CD4-positive, alpha-beta T cell (primary cell): ENCODE measurements at regions not wholly inside any gene's neighbourhood (a gene's known extent, or its start where the extent isn't known, plus 50 kb on each side); places are given as distances from the start of the nearest gene placed in this dataset.

Experiments used
- ATAC-seq: fragments of 200-7000 bp; cut with Tn5 transposase; one replicate; pipeline ENCODE4 v1.10.0; 2022; ENCODE audit warnings: mild to moderate bottlenecking; ENCODE audit not compliant: poor library complexity
- CTCF ChIA-PET: fragments of 350-600 bp; sonication (Branson Sonifier 250); formaldehyde crosslinking; loops from one replicate; lab custom pipeline; 2021; ENCODE audit warnings: antibody characterized with exemption, inconsistent platforms; lab: Charles Lee
- POLR2A ChIA-PET: fragments of 350-600 bp; sonication (Branson Sonifier 250); formaldehyde crosslinking; loops from one replicate; lab custom pipeline; 2021; ENCODE audit warnings: antibody characterized with exemption, inconsistent platforms; lab: Charles Lee
- DNase-seq, 14 experiments: peaks; one replicate each; pipeline ENCODE4 v3.0.0-alpha.2; 2013 to 2020; ENCODE audit warnings: mixed read lengths in 2 of 14
- H3K27ac ChIP-seq, 2 donors: one replicate each; pipeline versions ENCODE4 v1.5.1 to v1.7.0; 2013; ENCODE audit warnings: low read length in 2 of 2, low read depth in 1 of 2, mild to moderate bottlenecking in 1 of 2
- H3K27me3 ChIP-seq, 2 experiments: 1 replicate in 1 of 2; 2 replicates in 1 of 2; pipeline versions ENCODE4 v1.6.1 to v1.7.0; 2013; ENCODE audit warnings: low read length in 2 of 2, control low read depth in 1 of 2, mild to moderate bottlenecking in 1 of 2, moderate library complexity in 1 of 2; ENCODE audit not compliant: insufficient read depth in 2 of 2, control insufficient read depth in 1 of 2
- H3K36me3 ChIP-seq: one replicate; pipeline ENCODE4 v1.6.1; 2013; ENCODE audit warnings: low read length, control low read depth; ENCODE audit not compliant: insufficient read depth
- H3K4me1 ChIP-seq: one replicate; pipeline ENCODE4 v1.6.1; 2013; ENCODE audit warnings: low read length, control low read depth; ENCODE audit not compliant: insufficient read depth
- H3K4me3 ChIP-seq: one replicate; pipeline ENCODE4 v1.5.1; 2013; ENCODE audit warnings: mild to moderate bottlenecking, low read length, moderate library complexity
- H3K9me3 ChIP-seq, 2 experiments: 1 replicate in 1 of 2; 2 replicates in 1 of 2; pipeline versions ENCODE4 v1.6.1 to v1.7.0; 2013; ENCODE audit warnings: low read length in 2 of 2, mild to moderate bottlenecking in 2 of 2, control low read depth in 1 of 2, moderate library complexity in 1 of 2; ENCODE audit not compliant: control insufficient read depth in 1 of 2, insufficient read depth in 1 of 2
- H3K27ac Mint-ChIP-seq: one replicate; pipeline ENCODE4 v1.8.0; 2020; ENCODE audit warnings: mixed read lengths
- H3K27me3 Mint-ChIP-seq: one replicate; pipeline ENCODE4 v1.8.0; 2021; ENCODE audit warnings: mixed read lengths
- H3K36me3 Mint-ChIP-seq: one replicate; pipeline ENCODE4 v1.8.0; 2021; ENCODE audit warnings: low read depth, mixed read lengths
- H3K4me1 Mint-ChIP-seq: one replicate; pipeline ENCODE4 v1.8.0; 2021; ENCODE audit warnings: low read depth, mixed read lengths
- H3K4me3 Mint-ChIP-seq: one replicate; pipeline ENCODE4 v1.8.0; 2020; ENCODE audit warnings: mild to moderate bottlenecking, mixed read lengths
- H3K9me3 Mint-ChIP-seq: one replicate; pipeline ENCODE4 v1.8.0; 2020; ENCODE audit warnings: mixed read lengths
- CTCF ChIP-seq: fragments of 200-600 bp; IDR thresholded peaks from one replicate; pipeline ENCODE4 v1.8.0; 2022; ENCODE audit warnings: antibody characterized with exemption, mild to moderate bottlenecking
- intact Hi-C, 2 experiments: fragments of 100-400 bp; cut with DNase I in 1 of 2; cut with micrococcal nuclease in 1 of 2; formaldehyde crosslinking; loops; one replicate each; pipeline versions ENCODE4 v1.15.1 to v1.9.0; 2023 to 2025; cut with DNase I, micrococcal nuclease

GRCh38 chr9:102206432-102206831, 468.0 kb upstream of the GRIN3A start:
- H3K4me1 ChIP-seq: no peaks in the 10 kb centered on the region
- DNase-seq (no peak), ATAC-seq (no peak)
- no peak for TF ChIP-seq CTCF
- no peak overlapping the region for H3K27ac ChIP-seq
- no peaks in the 10 kb centered on the region for H3K4me1 Mint-ChIP-seq
- no peaks in the 10 kb centered on the region for H3K36me3 Mint-ChIP-seq
- H3K4me3 ChIP-seq: no peak overlapping the region
- CTCF ChIA-PET: no interaction called here
- no peaks in the 10 kb centered on the region for H3K27me3 ChIP-seq
- intact Hi-C loops: no loop called here
- H3K27me3 Mint-ChIP-seq: no peaks in the 10 kb centered on the region
- no peaks in the 10 kb centered on the region for H3K9me3 ChIP-seq
- H3K27ac Mint-ChIP-seq: no peak overlapping the region
- no peaks in the 10 kb centered on the region for H3K36me3 ChIP-seq
- H3K9me3 Mint-ChIP-seq: peaks cover 11% of the 10 kb centered on the region
- no peak overlapping the region for H3K4me3 Mint-ChIP-seq
- POLR2A ChIA-PET: no interaction called here

- Mint-ChIP-seq H3K9me3 (peaks cover 13% of the 10 kb centered on the region), H3K4me3 (no peak overlapping the region), H3K36me3 (no peaks in the 10 kb centered on the region), H3K27me3 (no peaks in the 10 kb centered on the region), H3K27ac (no peak overlapping the region), H3K4me1 (no peaks in the 10 kb centered on the region)
- TF ChIP-seq CTCF: no peak
- no peak overlapping the region for H3K27ac ChIP-seq
- POLR2A ChIA-PET: no interaction called here
- DNase-seq (no peak), ATAC-seq (no peak)
- H3K4me1 ChIP-seq: no peaks in the 10 kb centered on the region
- H3K36me3 ChIP-seq: no peaks in the 10 kb centered on the region
- no peaks in the 10 kb centered on the region for H3K27me3 ChIP-seq
- no peaks in the 10 kb centered on the region for H3K9me3 ChIP-seq
- no peak overlapping the region for H3K4me3 ChIP-seq
- intact Hi-C loops: no loop called here
- CTCF ChIA-PET: no interaction called here
These were observed 466.8 kb upstream of the GRIN3A start for GRCh38 chr9:102205251-102205650.

GRCh38 chr9:102202126-102202525, 463.7 kb upstream of the GRIN3A start:
- H3K9me3 Mint-ChIP-seq: peaks cover 13% of the 10 kb centered on the region
- DNase-seq (no peak), ATAC-seq (no peak)
- H3K36me3 ChIP-seq: no peaks in the 10 kb centered on the region
- H3K27ac ChIP-seq: no peak overlapping the region
- ChIA-PET POLR2A (no interaction called here), CTCF (no interaction called here)
- no peaks in the 10 kb centered on the region for H3K4me1 ChIP-seq
- H3K27me3 ChIP-seq: no peaks in the 10 kb centered on the region
- no peak for TF ChIP-seq CTCF
- H3K27ac Mint-ChIP-seq: no peak overlapping the region
- H3K27me3 Mint-ChIP-seq: no peaks in the 10 kb centered on the region
- no peak overlapping the region for H3K4me3 ChIP-seq
- H3K4me3 Mint-ChIP-seq: no peak overlapping the region
- intact Hi-C loops: no loop called here
- H3K36me3 Mint-ChIP-seq: no peaks in the 10 kb centered on the region
- H3K4me1 Mint-ChIP-seq: no peaks in the 10 kb centered on the region
- no peaks in the 10 kb centered on the region for H3K9me3 ChIP-seq
